ENCODE measurements at regions not wholly inside any gene's neighbourhood (a gene's known extent, or its start where the extent isn't known, plus 50 kb on each side); places are given as distances from the start of the nearest gene placed in this dataset.

DNA sequence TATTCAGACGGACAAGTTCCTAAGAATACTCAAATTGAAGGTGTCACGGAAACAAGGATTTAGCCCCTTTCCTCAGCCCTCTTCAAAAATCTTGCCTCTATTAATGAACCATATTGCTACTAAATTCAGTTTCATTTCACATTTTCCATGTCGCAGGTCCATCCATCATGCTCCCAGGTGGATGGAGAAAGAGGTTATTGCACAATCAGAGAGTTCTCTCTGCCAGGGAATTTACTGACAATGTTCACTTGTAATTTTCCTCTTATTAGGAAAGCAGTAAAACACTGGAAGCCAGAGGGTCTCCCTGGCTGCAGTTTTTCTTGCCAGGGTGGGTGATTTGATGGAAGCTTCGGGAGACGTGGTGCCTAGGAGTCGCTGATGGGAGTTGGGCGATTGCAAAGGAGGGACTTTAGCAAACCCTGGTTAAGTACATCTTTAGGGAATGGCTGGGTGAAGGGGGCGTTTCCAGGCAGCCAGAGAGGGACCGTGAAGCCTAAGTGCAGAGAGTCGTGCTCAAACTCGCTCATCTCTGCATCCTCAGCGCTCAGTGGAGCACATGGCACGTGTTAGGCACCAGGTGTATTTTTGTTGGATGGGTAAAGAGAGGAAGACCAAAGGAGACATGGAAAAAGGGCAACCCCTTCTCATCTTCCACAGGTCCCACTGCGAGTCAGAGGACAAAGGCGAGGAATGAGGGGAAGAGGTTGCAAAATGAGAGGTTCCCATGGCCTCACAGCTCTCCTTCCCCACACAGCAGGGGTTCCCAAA is 321.9 kb upstream of the CDH4 start:
- TF ChIP-seq POLR2A (IDR thresholded peaks at IDR 0.05; ENCODE audit: low read depth, low read length) (no peak), POLR2AphosphoS5 (IDR thresholded peaks at IDR 0.05; ENCODE audit: low read depth, low read length) (no peak), SPI1 (IDR thresholded peaks at IDR 0.05; ENCODE audit: low read depth, low read length) (no peak)

All from GM12891 (cell line).